Frontal cortex (tissue), 3 donors: ENCODE measurements at regions not wholly inside any gene's neighbourhood (a gene's known extent, or its start where the extent isn't known, plus 50 kb on each side); places are given as distances from the start of the nearest gene placed in this dataset.

Experiments
- DNase-seq, 2 donors: peaks; one replicate each; pipeline ENCODE4 v3.0.0; 2012; ENCODE audit warnings: low spot score in 2 of 2
- FAIRE-seq: peaks from 2 replicates; lab custom pipeline; 2012; peaks lifted over from hg19 to GRCh38; lab: Jason Lieb, UNC
- donor health status: control.
- donor health status: control.
- donor health status: control.

DNA sequence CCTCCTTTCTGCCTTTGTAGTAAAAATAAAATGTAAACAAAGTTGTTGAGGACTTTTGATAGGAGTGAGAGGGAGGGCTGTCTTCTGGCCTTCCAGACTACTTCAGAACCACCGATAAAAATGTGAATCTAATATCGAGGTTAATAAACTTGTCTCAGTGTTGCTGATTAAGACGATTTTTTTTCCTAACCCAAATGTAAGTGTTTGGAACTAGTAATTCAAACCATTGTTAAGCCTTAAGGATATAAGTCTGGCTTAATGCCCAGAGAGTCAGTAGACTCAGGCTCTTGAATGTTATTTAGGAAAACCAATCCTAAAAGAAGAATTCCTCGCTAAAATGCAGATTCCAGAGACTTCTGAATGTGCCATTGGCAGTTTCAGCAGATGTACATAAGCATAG lies 356.9 kb downstream of the SIPA1L2 start:
- FAIRE-seq: no peak
- DNase-seq: no peak

DNA sequence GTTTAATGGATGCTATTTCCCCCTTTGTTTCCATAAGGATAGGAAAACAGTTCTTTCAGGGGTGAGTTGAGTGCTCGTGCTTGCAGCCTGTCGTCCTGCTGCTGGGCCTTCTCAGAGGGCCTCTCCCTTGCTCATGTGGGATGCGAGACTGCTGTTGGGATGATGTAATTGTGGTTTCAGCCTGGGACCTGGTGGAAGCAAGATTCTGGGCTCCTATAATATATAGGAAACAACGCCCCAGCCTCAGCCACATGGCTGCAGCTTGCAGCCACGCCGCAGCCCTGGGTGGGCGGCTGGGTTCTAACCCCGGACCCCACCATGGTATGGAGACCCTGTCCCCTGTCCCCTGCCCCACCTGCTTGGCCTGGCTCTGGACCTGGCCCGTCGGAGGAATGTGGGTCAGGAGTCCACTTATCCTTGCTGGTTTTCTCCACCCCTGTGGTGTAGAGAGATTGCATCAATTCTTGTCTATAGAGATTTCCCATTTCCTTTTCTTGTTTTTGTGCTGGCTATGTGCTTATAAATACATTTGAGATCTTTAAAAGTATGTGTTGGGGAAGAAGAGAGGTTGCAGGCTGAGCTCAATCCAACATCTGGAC lies 357.8 kb downstream of the SIPA1L2 start:
- FAIRE-seq: no peak
- DNase-seq: no peak

DNA sequence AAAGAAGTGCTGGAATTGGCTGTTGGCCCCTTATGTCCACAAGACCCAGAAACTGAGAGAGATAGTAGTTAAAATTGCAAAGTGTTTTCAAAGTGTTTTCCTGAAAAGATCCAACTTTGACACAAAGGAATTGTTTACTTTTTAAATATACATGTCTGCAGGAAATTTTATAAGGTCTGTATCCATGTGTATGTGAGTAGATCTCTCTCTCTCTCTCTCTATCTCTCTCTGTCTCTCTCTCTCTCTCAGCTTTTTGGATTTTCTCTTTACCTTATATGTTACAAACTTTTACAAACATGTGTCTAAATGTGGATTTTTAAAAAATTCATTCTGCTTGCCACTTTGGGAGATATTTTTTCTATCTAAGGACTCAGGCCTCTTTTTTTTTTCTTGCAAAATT lies 358.6 kb downstream of the SIPA1L2 start:
- DNase-seq (no peak), FAIRE-seq (no peak)

DNA sequence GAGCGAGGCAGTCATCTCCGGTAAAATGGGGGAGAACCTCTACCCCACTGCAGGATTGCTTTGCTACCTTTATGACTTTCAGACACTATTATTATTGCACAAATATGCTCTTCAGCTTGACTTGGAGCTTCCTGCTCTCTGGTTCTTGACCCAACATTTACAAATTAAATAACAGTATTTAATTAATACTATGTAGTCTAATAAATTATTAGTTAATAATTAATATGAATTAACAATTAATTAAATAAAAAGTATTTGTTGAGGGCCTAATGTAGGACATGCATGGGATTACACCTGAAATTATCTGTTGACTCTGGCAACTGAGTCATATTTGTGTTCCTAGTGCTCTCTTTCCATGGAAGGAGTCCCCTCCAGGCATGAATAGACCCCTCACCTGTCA lies 359.9 kb downstream of the SIPA1L2 start:
- FAIRE-seq: no peak

DNA sequence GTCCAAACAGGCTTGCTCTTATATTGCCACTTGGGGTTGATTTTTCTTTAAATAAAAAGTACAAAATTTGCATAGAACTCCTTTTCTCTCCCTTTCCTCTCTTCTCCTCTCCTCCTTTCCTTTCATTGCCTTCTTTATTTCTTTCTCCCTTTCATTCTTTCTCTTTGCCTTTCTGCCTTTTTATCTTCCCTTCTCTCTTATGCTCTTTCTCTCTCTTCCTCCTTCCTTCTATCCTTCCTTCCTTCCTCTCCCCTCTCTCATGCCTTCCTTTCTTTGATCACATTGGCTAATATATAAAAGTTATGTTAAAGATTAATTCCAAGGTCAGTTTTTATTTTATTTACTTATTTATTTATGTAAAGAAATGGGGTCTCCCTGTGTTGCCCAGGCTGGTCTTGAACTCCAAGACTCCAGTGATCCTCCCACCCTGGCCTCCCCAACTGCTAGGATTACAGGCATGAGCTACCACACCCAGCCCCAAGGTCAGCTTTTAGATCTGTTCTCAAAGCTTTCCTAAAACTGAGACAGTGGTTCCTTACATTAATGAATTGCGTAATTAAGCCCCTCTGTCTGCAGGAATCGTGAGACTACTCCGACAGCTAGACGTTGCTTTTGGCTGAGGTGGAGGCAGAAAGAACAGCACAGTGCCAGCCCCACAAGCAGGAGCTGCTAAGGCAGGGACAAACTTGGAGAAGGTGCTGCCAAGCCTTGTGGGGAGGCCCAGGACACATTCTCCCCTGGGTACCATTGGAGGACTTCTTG lies 361.9 kb downstream of the SIPA1L2 start:
- no peak for DNase-seq
- FAIRE-seq: no peak

More for the DNA sequence above, 359.9 kb downstream of the SIPA1L2 start:
- DNase-seq: no peak

DNA sequence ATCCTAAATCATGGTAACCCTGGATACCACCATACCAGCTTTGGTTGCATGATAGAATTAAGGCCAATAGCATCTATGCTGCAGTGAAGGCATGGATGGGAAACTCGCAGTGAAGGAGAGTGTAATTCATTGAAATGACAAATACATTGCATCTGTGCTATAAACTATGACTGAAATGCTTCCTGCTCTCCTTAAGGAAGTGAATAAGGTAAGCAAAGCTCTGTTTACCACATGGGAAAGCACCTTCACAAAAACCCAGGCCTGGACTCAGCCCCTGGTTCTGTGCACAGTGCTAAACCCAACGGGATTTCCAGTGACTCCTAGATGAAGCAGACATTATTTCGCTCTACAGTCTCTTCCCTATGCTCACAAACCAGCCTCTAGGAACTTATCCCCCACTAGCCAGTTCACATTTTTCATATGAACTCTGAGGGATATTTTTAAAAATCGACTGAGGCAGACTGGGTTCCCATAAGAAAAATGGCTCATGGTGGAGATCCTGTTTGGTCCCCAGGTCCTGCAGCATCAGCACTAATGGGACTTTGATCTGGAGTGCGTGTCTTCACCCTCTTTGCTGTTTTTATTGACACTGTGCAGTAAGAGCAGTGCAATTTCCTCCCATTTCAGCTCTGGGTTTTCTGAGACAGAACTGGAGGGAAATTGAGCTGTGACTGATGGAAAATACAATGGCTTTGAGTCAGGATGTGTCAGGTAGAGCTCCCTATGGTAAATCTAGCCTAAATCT lies 362.7 kb downstream of the SIPA1L2 start:
- FAIRE-seq (no peak), DNase-seq (no peak)

DNA sequence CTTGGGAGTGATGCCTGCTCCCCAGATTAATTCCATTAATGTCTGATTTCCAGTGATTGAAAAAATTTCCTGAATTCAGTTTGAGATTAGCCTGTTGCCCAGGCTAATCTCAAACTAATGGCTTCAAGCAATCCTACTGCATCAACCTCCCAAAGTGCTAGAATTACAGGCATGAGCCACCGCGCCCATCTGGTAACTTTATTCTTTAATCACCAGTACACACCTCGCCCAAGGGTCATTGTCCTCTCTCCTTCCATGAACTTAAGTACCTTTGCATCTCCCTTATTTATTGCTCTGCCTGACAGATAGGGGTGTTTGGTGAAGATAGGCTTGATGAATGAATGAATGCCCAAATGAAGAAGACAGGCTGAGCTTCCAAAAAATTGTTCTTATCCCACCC lies 366.5 kb downstream of the SIPA1L2 start:
- DNase-seq (no peak), FAIRE-seq (no peak)

DNA sequence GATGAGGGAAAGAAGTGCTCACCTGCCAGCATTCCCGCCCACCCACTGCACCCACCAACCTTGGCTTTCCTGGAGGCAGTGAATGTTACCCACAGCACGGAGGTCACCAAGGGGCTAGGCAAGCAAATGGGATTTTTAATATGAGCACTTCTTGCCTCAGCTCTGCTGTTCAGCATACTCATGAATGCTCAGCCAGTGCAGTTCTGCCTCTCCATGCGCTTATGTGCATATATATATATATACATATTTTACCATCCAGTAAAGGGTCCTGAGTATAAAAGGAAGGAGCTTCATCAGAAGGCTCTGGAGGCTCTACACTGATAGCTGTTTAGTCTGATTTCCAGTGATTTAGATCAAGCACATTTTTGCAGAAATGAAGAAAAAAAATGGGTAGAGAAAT lies 366.9 kb downstream of the SIPA1L2 start:
- FAIRE-seq: no peak
- DNase-seq: no peak

DNA sequence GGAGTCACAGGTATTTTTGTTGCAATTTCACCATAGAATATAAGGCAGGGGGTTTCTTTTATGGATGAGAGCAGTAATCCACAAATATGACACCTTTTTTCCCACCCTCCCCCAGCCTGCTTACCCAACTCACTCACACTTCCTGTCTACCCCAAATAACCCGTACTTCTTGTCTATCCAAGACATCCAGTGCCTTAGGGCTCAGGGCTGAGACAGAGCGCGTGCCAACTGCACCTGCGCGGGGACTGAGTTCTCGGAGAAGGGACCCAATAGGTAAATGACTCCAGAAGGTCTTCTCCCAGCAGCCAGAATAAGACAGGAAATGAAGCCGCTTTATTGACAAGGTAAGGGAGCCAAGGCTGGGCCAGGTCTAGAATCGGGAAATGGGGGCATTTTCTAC lies 369.1 kb downstream of the SIPA1L2 start:
- DNase-seq (no peak), FAIRE-seq (no peak)

DNA sequence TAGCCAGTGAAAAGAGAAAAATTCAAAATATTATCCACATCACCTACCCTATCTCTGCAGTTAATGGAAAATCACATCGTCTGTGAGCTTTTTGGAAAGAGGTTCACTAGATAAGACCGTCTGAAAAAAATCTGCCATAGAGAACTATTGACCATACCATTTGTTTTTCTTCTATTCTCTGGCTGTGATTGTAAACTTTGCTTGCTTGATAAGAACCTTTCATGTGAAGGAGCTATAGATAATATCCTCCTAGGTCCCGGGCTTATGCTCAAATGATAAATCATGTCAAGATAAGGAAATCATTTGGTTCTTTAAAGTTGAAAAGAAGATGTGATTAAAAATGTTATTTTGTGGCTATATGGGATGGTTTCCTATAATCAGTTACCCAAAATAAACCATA lies 369.9 kb downstream of the SIPA1L2 start:
- DNase-seq: no peak
- FAIRE-seq: no peak

DNA sequence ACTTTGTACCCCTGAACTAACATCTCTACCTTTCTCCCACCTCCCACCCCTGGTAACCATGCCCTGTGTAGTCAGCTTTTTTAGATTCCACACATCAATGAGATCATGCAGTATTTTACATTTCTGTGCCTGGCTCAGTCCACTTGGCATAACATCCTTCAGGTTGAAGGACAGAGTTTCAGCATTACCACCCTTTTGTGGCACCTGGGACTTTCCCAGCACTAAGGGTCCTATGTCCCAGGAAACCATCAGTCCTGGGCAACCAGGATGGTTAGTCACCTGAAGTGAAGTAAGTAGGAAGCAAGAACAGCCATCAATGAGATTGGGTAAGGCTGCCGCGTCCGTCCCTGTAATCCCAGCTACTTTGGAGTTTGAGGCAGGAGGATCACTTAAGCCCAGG lies 370.6 kb downstream of the SIPA1L2 start:
- no peak for FAIRE-seq

DNA sequence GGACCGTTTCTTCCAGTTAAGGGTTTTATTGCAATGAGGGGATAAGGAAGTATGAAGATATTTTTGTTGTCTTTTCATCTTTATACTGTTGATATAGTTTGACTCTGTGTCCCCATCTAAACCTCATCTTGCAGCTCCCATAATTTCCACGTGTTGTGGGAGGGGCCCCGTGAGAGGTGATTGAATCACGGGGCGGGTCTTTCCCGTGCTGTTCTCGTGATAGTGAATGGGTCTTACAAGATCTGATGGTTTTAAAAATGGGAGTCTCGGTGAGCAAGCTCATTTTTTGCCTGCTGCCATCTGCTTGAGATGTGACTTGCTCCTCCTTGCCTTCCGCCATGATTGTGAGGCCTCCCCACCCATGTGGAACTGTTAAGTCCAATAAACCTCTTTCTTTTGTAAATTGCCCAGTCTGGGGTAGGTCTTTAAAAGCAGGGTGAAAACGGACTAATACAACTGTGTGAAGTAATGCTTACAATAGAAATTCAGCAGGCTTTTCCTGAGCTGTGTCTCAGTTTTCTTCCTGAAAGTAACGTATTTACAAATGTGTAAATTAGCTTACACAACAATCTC lies 377.3 kb downstream of the SIPA1L2 start:
- no peak for FAIRE-seq
- DNase-seq: no peak

More for the DNA sequence above, 370.6 kb downstream of the SIPA1L2 start:
- DNase-seq: no peak

DNA sequence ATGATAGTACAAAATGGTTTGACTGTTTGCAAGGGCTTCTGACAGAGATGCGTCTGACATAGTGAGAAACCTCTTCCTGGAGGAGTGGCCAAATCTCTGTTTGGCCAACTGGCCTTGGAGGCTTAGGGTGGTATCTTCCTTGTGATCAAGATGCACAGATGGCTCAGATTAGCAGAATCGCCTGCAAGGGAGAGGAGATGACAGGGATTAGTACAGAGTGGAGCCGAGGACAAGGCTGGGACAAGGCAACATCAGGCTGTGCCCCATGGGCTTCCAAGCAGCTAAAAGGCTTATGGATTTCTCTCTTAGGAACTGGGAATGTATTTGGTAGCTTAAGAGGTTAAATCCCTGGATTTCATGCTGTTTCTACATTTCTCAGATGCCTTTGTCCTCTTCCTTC lies 379.1 kb downstream of the SIPA1L2 start:
- no peak for FAIRE-seq

DNA sequence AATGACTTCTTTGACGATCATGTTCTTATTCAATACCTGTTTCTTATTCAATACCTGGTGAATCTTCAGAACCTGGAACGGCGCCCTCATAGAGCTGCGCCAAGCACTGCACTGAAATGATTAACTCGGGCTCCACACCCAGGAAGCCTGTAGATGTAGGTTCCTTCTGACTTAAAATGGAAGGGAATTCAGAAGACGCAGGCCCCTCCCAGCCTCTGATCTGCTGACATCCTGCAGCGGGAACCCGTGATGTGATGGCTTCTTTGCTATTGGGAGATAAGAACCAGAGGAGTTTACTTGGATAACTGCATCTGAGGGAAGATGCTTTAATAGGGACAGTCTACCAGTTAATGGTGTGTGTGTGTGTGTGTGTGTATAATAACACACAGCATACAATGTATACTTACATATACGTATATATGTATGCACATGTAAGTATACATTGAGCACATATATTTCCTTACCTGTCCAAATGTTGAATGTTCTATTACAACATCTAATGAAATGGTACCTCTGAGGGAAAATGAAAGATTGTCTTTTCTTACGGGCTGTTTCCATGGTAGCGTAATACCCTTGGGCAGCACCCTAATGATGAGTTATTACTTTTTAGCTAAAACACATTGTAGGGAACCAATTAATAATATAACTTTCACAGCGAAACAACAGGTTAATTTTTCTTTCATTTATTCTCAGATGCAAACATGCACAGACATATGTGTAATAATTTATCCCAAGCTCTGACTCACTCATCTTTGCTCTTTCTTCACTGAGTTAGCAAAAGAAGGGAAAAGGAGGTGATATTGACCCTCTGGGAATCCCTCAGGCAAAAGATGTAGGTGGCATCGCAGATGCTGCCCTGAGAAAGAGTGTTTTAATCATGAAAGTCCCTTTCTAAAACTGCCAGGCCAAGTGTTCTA lies 379.8 kb downstream of the SIPA1L2 start:
- no peak for FAIRE-seq
- DNase-seq: no peak

More for the DNA sequence above, 379.1 kb downstream of the SIPA1L2 start:
- no peak for DNase-seq

DNA sequence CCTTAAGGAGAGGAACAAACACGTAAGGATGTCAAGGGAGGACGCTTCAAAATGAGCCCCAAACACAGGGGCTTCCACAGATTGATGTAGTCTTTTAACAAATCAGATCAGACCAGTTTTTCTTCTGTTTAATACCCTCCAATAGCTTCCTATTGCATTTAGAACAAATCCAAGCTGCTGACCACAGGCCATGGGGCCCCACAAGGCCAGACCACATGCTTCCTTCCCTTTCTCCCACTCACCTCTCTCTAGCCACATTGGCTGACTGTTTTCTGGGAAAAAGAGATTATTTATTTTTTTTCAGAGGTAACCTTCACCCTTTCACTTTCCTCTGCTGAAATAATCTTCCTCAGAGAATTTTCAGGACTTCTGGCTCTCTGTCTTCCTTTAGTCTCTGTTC lies 380.6 kb downstream of the SIPA1L2 start:
- DNase-seq (no peak), FAIRE-seq (no peak)

DNA sequence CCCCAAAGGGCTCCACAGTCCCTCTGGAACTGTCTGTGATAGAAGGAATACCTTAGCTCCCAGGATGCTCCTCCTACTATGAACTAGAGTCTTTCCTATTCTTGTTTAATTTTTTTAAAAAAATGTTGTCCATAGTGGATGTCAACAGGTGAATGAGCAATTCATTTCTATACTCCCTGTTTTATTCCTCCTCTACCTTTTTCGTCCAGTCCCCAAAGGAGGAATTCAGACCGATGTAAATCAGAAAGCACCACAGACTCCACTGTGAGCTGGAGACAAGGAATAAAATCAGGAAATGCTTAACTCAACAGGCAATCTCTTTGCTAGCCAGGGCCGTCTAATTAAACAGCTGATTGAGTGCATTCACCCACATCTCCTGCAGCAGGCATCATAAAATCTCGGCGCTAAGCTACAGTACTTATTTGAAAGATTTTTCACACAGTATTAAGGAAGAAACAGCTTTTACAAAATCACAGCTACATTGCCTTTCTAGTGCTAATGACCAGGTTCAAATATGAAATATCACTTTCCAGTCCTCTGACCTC lies 381.6 kb downstream of the SIPA1L2 start:
- DNase-seq (no peak), FAIRE-seq (no peak)

DNA sequence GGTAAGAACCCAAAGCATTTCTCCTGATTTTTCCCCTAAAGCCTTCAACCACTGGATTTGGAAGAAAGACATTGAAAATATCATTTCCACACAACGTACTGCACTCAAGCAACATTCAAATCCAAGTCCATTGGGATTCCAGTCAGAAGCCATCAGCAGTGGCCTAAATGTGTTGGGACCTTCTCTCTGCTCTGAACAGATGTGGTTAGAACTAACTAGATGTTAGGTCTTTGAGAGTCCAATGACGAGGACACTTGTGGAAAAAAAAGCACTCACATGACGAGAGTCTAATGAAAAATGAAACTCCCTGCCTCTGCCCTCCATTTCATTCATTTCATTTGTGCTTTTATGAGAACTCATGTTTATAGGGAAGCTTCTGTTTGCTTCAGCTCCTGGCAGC lies 382.3 kb downstream of the SIPA1L2 start:
- DNase-seq: no peak
- FAIRE-seq: no peak

DNA sequence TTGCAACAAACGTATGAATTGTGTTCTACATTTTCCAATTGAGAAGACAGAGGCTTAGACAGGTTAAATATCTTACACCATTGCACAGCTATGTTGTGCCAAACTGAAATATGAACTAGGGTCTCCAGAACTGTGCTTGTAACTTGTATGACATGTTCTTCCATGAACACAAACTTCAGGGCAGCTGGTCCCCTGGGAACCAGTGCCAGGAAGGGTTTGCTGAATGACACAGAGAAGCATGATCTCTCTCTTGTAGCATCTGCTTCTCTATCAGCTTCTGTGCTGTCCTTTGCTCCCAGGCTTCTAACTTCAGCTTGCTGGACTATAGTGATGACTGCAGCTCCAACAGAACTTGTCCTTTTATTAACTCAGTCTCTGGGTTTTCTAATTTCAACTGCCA lies 385.5 kb downstream of the SIPA1L2 start:
- DNase-seq (no peak), FAIRE-seq (no peak)

DNA sequence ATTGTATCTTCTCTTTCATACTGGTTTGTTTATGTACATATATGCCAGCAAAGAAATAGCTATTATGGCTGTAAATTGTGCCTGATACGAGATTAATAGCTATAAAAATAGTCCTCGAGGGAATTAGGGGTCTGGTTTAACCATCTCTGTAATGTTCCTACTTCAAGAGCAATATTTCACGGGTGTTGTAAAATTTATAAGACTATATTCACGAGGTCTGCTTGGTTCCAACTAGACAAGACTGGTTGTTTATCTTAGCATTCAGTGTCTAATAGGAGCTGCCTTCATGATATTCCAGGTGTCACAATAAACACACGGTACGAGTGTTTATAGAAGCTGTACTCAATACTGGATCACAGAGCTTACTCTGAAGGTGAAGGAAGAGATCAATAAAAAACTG lies 389.9 kb downstream of the SIPA1L2 start:
- DNase-seq: no peak

DNA sequence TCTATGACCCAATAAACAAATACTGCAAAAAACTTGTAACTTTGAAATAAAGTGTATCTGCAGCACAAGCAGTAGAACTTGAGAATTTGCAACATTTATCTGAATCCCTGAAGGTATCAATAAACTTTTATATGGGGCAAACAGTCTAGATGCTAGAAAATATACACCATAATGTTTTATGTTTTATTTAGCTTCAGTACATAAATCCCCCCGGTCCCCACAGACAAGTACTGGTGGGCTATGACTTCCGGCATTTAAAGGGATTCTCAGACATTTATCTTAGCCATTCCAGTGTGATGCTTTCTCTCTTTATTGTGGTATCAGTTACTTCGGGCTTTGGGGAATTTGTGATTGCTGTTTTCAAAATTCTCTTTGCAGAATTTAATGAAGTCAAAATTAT lies 390.4 kb downstream of the SIPA1L2 start:
- FAIRE-seq (no peak), DNase-seq (no peak)

More for the DNA sequence above, 389.9 kb downstream of the SIPA1L2 start:
- no peak for FAIRE-seq
